Fibroblast of skin of left quadriceps (primary cell): ENCODE measurements at regions not wholly inside any gene's neighbourhood (a gene's known extent, or its start where the extent isn't known, plus 50 kb on each side); places are given as distances from the start of the nearest gene placed in this dataset.
"Not testable (repeated sequence)": the region's sequence is repeated elsewhere in the genome, so short reads cannot be mapped to it uniquely, and the experiment has no call there.

ENCODE experiments used
- DNase-seq, 2 experiments: peaks; one replicate each; pipeline ENCODE4 v3.0.0-alpha.2; 2013; ENCODE audit warnings: low read depth in 2 of 2

- DNase-seq, result no peak
These were observed 366.8 kb upstream of the MIS18BP1 start for GRCh38 chr14:45619831-45620230.

GRCh38 chr14:45610318-45610717, 357.3 kb upstream of the MIS18BP1 start:
- no peak for DNase-seq

GRCh38 chr14:45587142-45587541, 334.1 kb upstream of the MIS18BP1 start:
- DNase-seq, result no peak

- no peak for DNase-seq
These were observed 306.6 kb upstream of the MIS18BP1 start for GRCh38 chr14:45559626-45560025.

GRCh38 chr14:45558183-45558582, 305.2 kb upstream of the MIS18BP1 start:
- DNase-seq, result no peak

GRCh38 chr14:45553981-45554380, 301.0 kb upstream of the MIS18BP1 start:
- DNase-seq, result no peak

- not testable (repeated sequence) for DNase-seq
These were observed 298.3 kb upstream of the MIS18BP1 start for GRCh38 chr14:45551240-45551820.

- DNase-seq, result no peak
These were observed 278.0 kb upstream of the MIS18BP1 start for GRCh38 chr14:45531022-45531421.

GRCh38 chr14:45526715-45527549, 273.9 kb upstream of the MIS18BP1 start:
- no peak for DNase-seq

- no peak for DNase-seq
These were observed 266.8 kb upstream of the MIS18BP1 start for GRCh38 chr14:45519766-45520165.

GRCh38 chr14:45492876-45493275, 239.9 kb upstream of the MIS18BP1 start:
- DNase-seq, result no peak

- DNase-seq, result no peak
These were observed 238.9 kb upstream of the MIS18BP1 start for GRCh38 chr14:45491914-45492313.

- DNase-seq, result no peak
These were observed 233.6 kb upstream of the MIS18BP1 start for GRCh38 chr14:45486599-45486998.

- DNase-seq, result no peak
These were observed 214.0 kb upstream of the MIS18BP1 start for GRCh38 chr14:45467023-45467422.

- DNase-seq, result no peak
These were observed 181.2 kb upstream of the MIS18BP1 start for GRCh38 chr14:45434221-45434620.

GRCh38 chr14:45426685-45427282, 173.8 kb upstream of the MIS18BP1 start:
- DNase-seq, result peak; percentile 14 to 17

GRCh38 chr14:45406942-45407341, 153.9 kb upstream of the MIS18BP1 start:
- no peak for DNase-seq

GRCh38 chr14:45400950-45401640, 148.1 kb upstream of the MIS18BP1 start:
- DNase-seq, result no peak

- DNase-seq, result no peak
These were observed 147.5 kb upstream of the MIS18BP1 start for GRCh38 chr14:45400509-45400908.

GRCh38 chr14:45381091-45381490, 128.1 kb upstream of the MIS18BP1 start:
- no peak for DNase-seq

- DNase-seq, result no peak
These were observed 124.2 kb upstream of the MIS18BP1 start for GRCh38 chr14:45377166-45377565.

- DNase-seq, result no peak
These were observed 120.9 kb upstream of the MIS18BP1 start for GRCh38 chr14:45373877-45374276.
